Stomach (tissue), 8 donors: ENCODE measurements at regions not wholly inside any gene's neighbourhood (a gene's known extent, or its start where the extent isn't known, plus 50 kb on each side); places are given as distances from the start of the nearest gene placed in this dataset.

Experiments used
- DNase-seq, 2 donors: peaks; one replicate each; pipeline versions ENCODE4 v3.0.0 to v3.0.0-alpha.2; 2013 to 2019
- H3K27ac ChIP-seq, 5 donors: fragments of 200-600 bp in 4 of 5; sonication (generic) in 4 of 5; one replicate each; pipeline ENCODE4 v1.5.1; 2013 to 2019; ENCODE audit warnings: mild to moderate bottlenecking in 1 of 5, moderate library complexity in 1 of 5
- H3K27me3 ChIP-seq, 3 donors: fragments of 200-600 bp; sonication (generic); one replicate each; pipeline ENCODE4 v1.5.1; 2017 to 2019; ENCODE audit warnings: mixed run types in 1 of 3
- H3K36me3 ChIP-seq, 4 donors: fragments of 200-600 bp; sonication (generic); 1 replicate in 3 of 4; 2 replicates in 1 of 4; pipeline ENCODE4 v1.5.1; 2016 to 2019
- H3K4me1 ChIP-seq, 4 donors: fragments of 200-600 bp; sonication (generic); one replicate each; pipeline ENCODE4 v1.5.1; 2016 to 2019
- H3K4me3 ChIP-seq, 4 donors: fragments of 200-600 bp; sonication (generic) in 3 of 4; one replicate each; pipeline ENCODE4 v1.5.1; 2016 to 2019; ENCODE audit warnings: mild to moderate bottlenecking in 1 of 4
- H3K9me3 ChIP-seq, 4 donors: fragments of 200-600 bp; sonication (generic); one replicate each; pipeline ENCODE4 v1.5.1; 2016 to 2019
- CTCF ChIP-seq, 7 experiments: fragments of 450-650 bp in 4 of 7; fragments of 200-600 bp in 3 of 7; sonication (generic) in 3 of 7; IDR thresholded peaks; one replicate each; pipeline ENCODE4 v1.5.1; 2016 to 2019; ENCODE audit warnings: antibody characterized with exemption in 7 of 7, control low read depth in 2 of 7, mild to moderate bottlenecking in 1 of 7
- EP300 ChIP-seq: sonication (generic); formaldehyde crosslinking; IDR thresholded peaks from one replicate; pipeline ENCODE4 v1.6.1; 2017; ENCODE audit warnings: antibody characterized with exemption
- POLR2A ChIP-seq, 4 donors: fragments of 450-650 bp; IDR thresholded peaks; one replicate each; pipeline ENCODE4 v1.6.1; 2016; ENCODE audit warnings: antibody characterized with exemption in 4 of 4, control low read depth in 2 of 4, mild to moderate bottlenecking in 1 of 4, moderate library complexity in 1 of 4
- POLR2AphosphoS5 ChIP-seq, 3 donors: sonication (generic); formaldehyde crosslinking; IDR thresholded peaks; one replicate each; pipeline ENCODE4 v1.6.1; 2016; ENCODE audit warnings: antibody characterized with exemption in 3 of 3
- WGBS, 5 donors: extraction: QIAGEN DNeasy Blood & Tissue Kit in 3 of 5; methylation state at CpG; one replicate each; pipeline versions ENCODE4 v1.1.5 to v1.1.7; 2013 to 2018; 5-methylcytosine and 5-hydroxymethylcytosine counted together
- intact Hi-C: fragments of 100-400 bp; cut with DNase I; formaldehyde crosslinking; loops from one replicate; pipeline ENCODE4 v1.15.1; 2023; ENCODE audit warnings: low total_unique reads
- donor health status: healthy with polysubstance abuse.
- donor health status: Bipolar disorder and iron deficiency.
- donor health status: healthy.

GRCh38 chr14:43356979-43357545 lies 1150.0 kb downstream of the FSCB start:
- TF ChIP-seq POLR2A (IDR thresholded peaks at IDR 0.05): no peak
- TF ChIP-seq CTCF (IDR thresholded peaks at IDR 0.05): no peak
- no peak for TF ChIP-seq POLR2AphosphoS5 (IDR thresholded peaks at IDR 0.05)
- no peak for TF ChIP-seq EP300
- Histone ChIP-seq H3K4me3 (no peak overlapping the region), H3K27me3 (no peaks in the 10 kb centered on the region), H3K4me1 (no peaks in the 10 kb centered on the region), H3K36me3 (no peaks in the 10 kb centered on the region), H3K27ac (no peak overlapping the region), H3K9me3 (peaks cover 0 to 10% (median 0%) of the 10 kb centered on the region in 4 donors)
- intact Hi-C loops: no loop called here
- DNase-seq: no peak

- H3K4me1 ChIP-seq: no peaks in the 10 kb centered on the region
- TF ChIP-seq EP300: no peak
- no peak for TF ChIP-seq POLR2AphosphoS5 (IDR thresholded peaks at IDR 0.05)
- TF ChIP-seq CTCF (IDR thresholded peaks at IDR 0.05): no peak
- TF ChIP-seq POLR2A (IDR thresholded peaks at IDR 0.05): no peak
- no peak overlapping the region for H3K4me3 ChIP-seq
- no peaks in the 10 kb centered on the region for H3K36me3 ChIP-seq
- H3K27ac ChIP-seq: no peak overlapping the region
- H3K9me3 ChIP-seq: peaks cover 0 to 10% (median 0%) of the 10 kb centered on the region in 4 donors
- H3K27me3 ChIP-seq: no peaks in the 10 kb centered on the region
- intact Hi-C loops: no loop called here
- DNase-seq: no peak
- 17 to 44% (median 37%) methylated on average over 1 of the region's 1 CpG for WGBS, 5 donors
Measured at GRCh38 chr14:43356382-43356781, 1150.7 kb downstream of the FSCB start.

GRCh38 chr14:43341921-43342320 lies 1165.2 kb downstream of the FSCB start:
- Histone ChIP-seq H3K27ac (no peak overlapping the region), H3K27me3 (no peaks in the 10 kb centered on the region), H3K36me3 (no peaks in the 10 kb centered on the region), H3K4me1 (no peaks in the 10 kb centered on the region), H3K4me3 (no peak overlapping the region), H3K9me3 (peaks cover 0 to 18% (median 0%) of the 10 kb centered on the region in 4 donors)
- intact Hi-C loops: no loop called here
- WGBS, 5 donors: 71 to 83% (median 79%) methylated on average over 3 of the region's 3 CpGs
- no peak for DNase-seq
- TF ChIP-seq CTCF (IDR thresholded peaks at IDR 0.05): no peak
- TF ChIP-seq EP300: no peak

GRCh38 chr14:43338713-43339112 lies 1168.4 kb downstream of the FSCB start:
- Histone ChIP-seq H3K9me3 (peaks cover 0 to 8% (median 0%) of the 10 kb centered on the region in 4 donors), H3K4me3 (no peak overlapping the region), H3K27ac (no peak overlapping the region), H3K27me3 (no peaks in the 10 kb centered on the region), H3K4me1 (no peaks in the 10 kb centered on the region), H3K36me3 (no peaks in the 10 kb centered on the region)
- TF ChIP-seq POLR2AphosphoS5 (IDR thresholded peaks at IDR 0.05) (no peak), POLR2A (IDR thresholded peaks at IDR 0.05) (no peak), CTCF (IDR thresholded peaks at IDR 0.05) (no peak), EP300 (no peak)
- intact Hi-C loops: no loop called here
- WGBS, 5 donors: 29 to 46% (median 39%) methylated on average over 1 of the region's 1 CpG
- no peak for DNase-seq
